H9 (cell line): ENCODE measurements at regions not wholly inside any gene's neighbourhood (a gene's known extent, or its start where the extent isn't known, plus 50 kb on each side); places are given as distances from the start of the nearest gene placed in this dataset.

Experiments
- DNase-seq: peaks from one replicate; pipeline ENCODE4 v3.0.0-alpha.2; 2017
- H2AFZ ChIP-seq: one replicate; pipeline ENCODE4 v1.6.1; 2013; ENCODE audit warnings: mild to moderate bottlenecking, low read length, control low read depth, moderate library complexity
- H2AK5ac ChIP-seq: 2 replicates; pipeline ENCODE4 v1.6.1; 2013; ENCODE audit warnings: low read length, control low read depth, mixed read lengths; ENCODE audit not compliant: insufficient read length
- H2BK120ac ChIP-seq: one replicate; pipeline ENCODE4 v1.6.1; 2013; ENCODE audit warnings: low read depth, mild to moderate bottlenecking, low read length, control low read depth, inconsistent platforms; ENCODE audit not compliant: poor library complexity, severe bottlenecking
- H2BK12ac ChIP-seq: 2 replicates; pipeline ENCODE4 v1.6.1; 2013; ENCODE audit warnings: low read length, control low read depth, mixed read lengths, low read depth; ENCODE audit not compliant: insufficient read length
- H2BK15ac ChIP-seq: 2 replicates; pipeline ENCODE4 v1.6.1; 2013; ENCODE audit warnings: low read depth, low read length, control low read depth
- H2BK20ac ChIP-seq: one replicate; pipeline ENCODE4 v1.6.1; 2013; ENCODE audit warnings: low read depth, mild to moderate bottlenecking, low read length, control low read depth, inconsistent platforms; ENCODE audit not compliant: poor library complexity, severe bottlenecking
- H2BK5ac ChIP-seq: 2 replicates; pipeline ENCODE4 v1.6.1; 2013; ENCODE audit warnings: low read length, control low read depth, mixed read lengths; ENCODE audit not compliant: insufficient read length
- H3K14ac ChIP-seq: 2 replicates; pipeline ENCODE4 v1.6.1; 2013; ENCODE audit warnings: low read length, control low read depth; ENCODE audit not compliant: insufficient read depth
- H3K18ac ChIP-seq: 2 replicates; pipeline ENCODE4 v1.6.1; 2013; ENCODE audit warnings: low read depth, mild to moderate bottlenecking, mixed read lengths, low read length, control low read depth; ENCODE audit not compliant: insufficient read length
- H3K23ac ChIP-seq: 2 replicates; pipeline ENCODE4 v1.6.1; 2013; ENCODE audit warnings: low read length, control low read depth, mixed read lengths, low read depth; ENCODE audit not compliant: insufficient read length
- H3K23me2 ChIP-seq: 2 replicates; pipeline ENCODE4 v1.6.1; 2013; ENCODE audit warnings: low read depth, mild to moderate bottlenecking, mixed read lengths, low read length, control low read depth; ENCODE audit not compliant: insufficient read length, poor library complexity, severe bottlenecking
- H3K27ac ChIP-seq: 2 replicates; pipeline ENCODE4 v1.5.1; 2013; ENCODE audit warnings: low read length, control low read depth, mixed read lengths, low read depth; ENCODE audit not compliant: insufficient read length
- H3K27me3 ChIP-seq: 2 replicates; pipeline ENCODE4 v1.6.1; 2013; ENCODE audit warnings: low read length, control low read depth, inconsistent platforms; ENCODE audit not compliant: insufficient read depth
- H3K4ac ChIP-seq: 2 replicates; pipeline ENCODE4 v1.6.1; 2013; ENCODE audit warnings: low read depth, mild to moderate bottlenecking, control low read depth, inconsistent platforms, low read length, moderate library complexity
- H3K4me1 ChIP-seq: 2 replicates; pipeline ENCODE4 v1.6.1; 2013; ENCODE audit warnings: low read length, control low read depth, inconsistent platforms; ENCODE audit not compliant: insufficient read depth
- H3K4me2 ChIP-seq: 2 replicates; pipeline ENCODE4 v1.6.1; 2013; ENCODE audit warnings: low read length, control low read depth, mixed read lengths; ENCODE audit not compliant: insufficient read length, insufficient read depth
- H3K56ac ChIP-seq: 2 replicates; pipeline ENCODE4 v1.6.1; 2013; ENCODE audit warnings: low read depth, mild to moderate bottlenecking, mixed read lengths, low read length, control low read depth; ENCODE audit not compliant: insufficient read length
- H3K79me1 ChIP-seq: 2 replicates; pipeline ENCODE4 v1.6.1; 2013; ENCODE audit warnings: low read depth, mild to moderate bottlenecking, moderate library complexity, low read length, control low read depth, inconsistent platforms; ENCODE audit not compliant: insufficient read depth, poor library complexity, severe bottlenecking
- H3K79me2 ChIP-seq: 2 replicates; pipeline ENCODE4 v1.6.1; 2013; ENCODE audit warnings: low read length, control low read depth, inconsistent platforms; ENCODE audit not compliant: insufficient read depth
- H3K9ac ChIP-seq: 2 replicates; pipeline ENCODE4 v1.6.1; 2013; ENCODE audit warnings: low read length, control low read depth, mixed read lengths; ENCODE audit not compliant: insufficient read length; ENCODE audit errors: extremely low read depth
- H3K9me3 ChIP-seq: one replicate; pipeline ENCODE4 v1.6.1; 2013; ENCODE audit warnings: low read depth, low read length, inconsistent platforms; ENCODE audit not compliant: control insufficient read depth
- H3T11ph ChIP-seq: one replicate; pipeline ENCODE4 v1.6.1; 2013; ENCODE audit warnings: mild to moderate bottlenecking, low read length, control low read depth, inconsistent platforms
- H4K20me1 ChIP-seq: one replicate; pipeline ENCODE4 v1.6.1; 2013; ENCODE audit not compliant: control insufficient read depth, insufficient read length, insufficient read depth
- H4K5ac ChIP-seq: 2 replicates; pipeline ENCODE4 v1.6.1; 2013; ENCODE audit warnings: low read depth, mild to moderate bottlenecking, mixed read lengths, low read length, control low read depth; ENCODE audit not compliant: insufficient read length
- H4K8ac ChIP-seq: replicated peaks from 2 replicates; pipeline ENCODE4 v1.6.1; 2013; ENCODE audit warnings: low read length, control low read depth, mixed read lengths, low read depth; ENCODE audit not compliant: insufficient read length
- H4K91ac ChIP-seq: 2 replicates; pipeline ENCODE4 v1.6.1; 2013; ENCODE audit warnings: low read depth, mild to moderate bottlenecking, moderate library complexity, mixed read lengths, low read length, control low read depth; ENCODE audit not compliant: insufficient read length
- H3K27ac Mint-ChIP-seq, 3 experiments: 2 replicates in 2 of 3; 3 replicates in 1 of 3; pipeline ENCODE4 v1.8.0; 2020 to 2021; ENCODE audit warnings: mixed read lengths in 3 of 3, mild to moderate bottlenecking in 1 of 3, moderate library complexity in 1 of 3
- H3K27me3 Mint-ChIP-seq: 2 replicates; pipeline ENCODE4 v1.8.0; 2021; ENCODE audit warnings: low read depth, mild to moderate bottlenecking, moderate library complexity, mixed read lengths
- H3K36me3 Mint-ChIP-seq, 3 experiments: 2 replicates in 2 of 3; 3 replicates in 1 of 3; pipeline ENCODE4 v1.8.0; 2020 to 2021; ENCODE audit warnings: low read depth in 3 of 3, mixed read lengths in 3 of 3; ENCODE audit not compliant: insufficient read depth in 1 of 3
- H3K4me1 Mint-ChIP-seq, 2 experiments: 2 replicates each; pipeline ENCODE4 v1.8.0; 2020; ENCODE audit warnings: mixed read lengths in 2 of 2
- H3K4me3 Mint-ChIP-seq, 2 experiments: 2 replicates in 1 of 2; 3 replicates in 1 of 2; pipeline ENCODE4 v1.8.0; 2020 to 2021; ENCODE audit warnings: mild to moderate bottlenecking in 2 of 2, mixed read lengths in 2 of 2, moderate library complexity in 1 of 2
- H3K9me3 Mint-ChIP-seq, 2 experiments: 2 replicates in 1 of 2; 3 replicates in 1 of 2; pipeline ENCODE4 v1.8.0; 2020; ENCODE audit warnings: mild to moderate bottlenecking in 2 of 2, mixed read lengths in 2 of 2, moderate library complexity in 1 of 2
- WGBS: extraction: QIAGEN DNeasy Blood & Tissue Kit; methylation state at CpG from one replicate; pipeline ENCODE4 v1.1.7; 2013; ENCODE audit warnings: missing lambda C conversion rate, low lambda C conversion rate, mixed read lengths; ENCODE audit not compliant: insufficient read length; ENCODE audit errors: extremely low coverage; 5-methylcytosine and 5-hydroxymethylcytosine counted together
- TF ChIP-seq, protein P1 (sequence below): fragments of 200-600 bp; sonication (generic); conservative IDR thresholded peaks from 3 replicates; pipeline ENCODE4 v1.8.0; 2021; ENCODE audit warnings: antibody characterized with exemption, mild to moderate bottlenecking

GRCh38 chr12:111182382-111182781, 186.5 kb downstream of the PHETA1 start:
- Mint-ChIP-seq H3K4me1 (peaks cover 6 to 23% of the 10 kb centered on the region in 2 experiments; a peak in 3 of 4 replicates), H3K9me3 (no peaks in the 10 kb centered on the region), H3K27me3 (no peaks in the 10 kb centered on the region; the same call in 1 of the 2 replicates), H3K4me3 (no peak overlapping the region), H3K27ac (no peak overlapping the region; a peak in 1 of 7 replicates), H3K36me3 (no peaks in the 10 kb centered on the region; a peak in 1 of 7 replicates)
- H3K23ac ChIP-seq = no peak overlapping the region
- no peak for DNase-seq
- H4K5ac ChIP-seq = no peak overlapping the region
- no peaks in the 10 kb centered on the region for H3K23me2 ChIP-seq
- no peak overlapping the region for H2AFZ ChIP-seq
- no peak overlapping the region for H3K4me2 ChIP-seq
- no peak overlapping the region for H2BK12ac ChIP-seq
- no peak overlapping the region for H2BK120ac ChIP-seq
- TF ChIP-seq, protein P1, sequence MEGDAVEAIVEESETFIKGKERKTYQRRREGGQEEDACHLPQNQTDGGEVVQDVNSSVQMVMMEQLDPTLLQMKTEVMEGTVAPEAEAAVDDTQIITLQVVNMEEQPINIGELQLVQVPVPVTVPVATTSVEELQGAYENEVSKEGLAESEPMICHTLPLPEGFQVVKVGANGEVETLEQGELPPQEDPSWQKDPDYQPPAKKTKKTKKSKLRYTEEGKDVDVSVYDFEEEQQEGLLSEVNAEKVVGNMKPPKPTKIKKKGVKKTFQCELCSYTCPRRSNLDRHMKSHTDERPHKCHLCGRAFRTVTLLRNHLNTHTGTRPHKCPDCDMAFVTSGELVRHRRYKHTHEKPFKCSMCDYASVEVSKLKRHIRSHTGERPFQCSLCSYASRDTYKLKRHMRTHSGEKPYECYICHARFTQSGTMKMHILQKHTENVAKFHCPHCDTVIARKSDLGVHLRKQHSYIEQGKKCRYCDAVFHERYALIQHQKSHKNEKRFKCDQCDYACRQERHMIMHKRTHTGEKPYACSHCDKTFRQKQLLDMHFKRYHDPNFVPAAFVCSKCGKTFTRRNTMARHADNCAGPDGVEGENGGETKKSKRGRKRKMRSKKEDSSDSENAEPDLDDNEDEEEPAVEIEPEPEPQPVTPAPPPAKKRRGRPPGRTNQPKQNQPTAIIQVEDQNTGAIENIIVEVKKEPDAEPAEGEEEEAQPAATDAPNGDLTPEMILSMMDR = no peak
- no peak overlapping the region for H3T11ph ChIP-seq
- no peak overlapping the region for H3K27ac ChIP-seq
- no peak overlapping the region for H3K9ac ChIP-seq
- H3K79me2 ChIP-seq = no peaks in the 10 kb centered on the region
- H3K4ac ChIP-seq = no peak overlapping the region
- H4K20me1 ChIP-seq = peaks cover 5% of the 10 kb centered on the region
- no peaks in the 10 kb centered on the region for H3K79me1 ChIP-seq
- H4K8ac ChIP-seq = no peak overlapping the region
- no peak overlapping the region for H2BK15ac ChIP-seq
- H3K4me1 ChIP-seq = no peaks in the 10 kb centered on the region
- no peak overlapping the region for H2AK5ac ChIP-seq
- peak overlapping the region; percentile 40 for H3K14ac ChIP-seq
- H3K56ac ChIP-seq = no peak overlapping the region
- H3K27me3 ChIP-seq = no peaks in the 10 kb centered on the region
- H3K18ac ChIP-seq = no peak overlapping the region
- WGBS = no CpG with 5 or more reads among the region's 16 CpGs
- no peak overlapping the region for H2BK20ac ChIP-seq
- no peak overlapping the region for H2BK5ac ChIP-seq
- H4K91ac ChIP-seq = no peak overlapping the region
- H3K9me3 ChIP-seq = no peaks in the 10 kb centered on the region
